Endothelial cell of umbilical vein (primary cell): ENCODE measurements at regions not wholly inside any gene's neighbourhood (a gene's known extent, or its start where the extent isn't known, plus 50 kb on each side); places are given as distances from the start of the nearest gene placed in this dataset.

Source experiments
- BruUV-seq: library from RNA; stranded (reverse); fragments of 400-500 nt; replicated peaks from 2 replicates; lab custom pipeline; 2021; lab: Mats Ljungman, UMichigan
- CTCF ChIA-PET: fragments of 300-600, 350-600 bp; sonication (Branson Sonifier 250); formaldehyde crosslinking; loops from one replicate; lab custom pipeline; 2021; ENCODE audit warnings: antibody characterized with exemption, inconsistent platforms; lab: Charles Lee
- POLR2A ChIA-PET: fragments of 300-600, 350-600 bp; sonication (Branson Sonifier 250); formaldehyde crosslinking; loops from one replicate; lab custom pipeline; 2021; ENCODE audit warnings: antibody characterized with exemption, inconsistent platforms; lab: Charles Lee
- DNase-seq: peaks from one replicate; pipeline ENCODE4 v3.0.0-alpha.2; 2011; ENCODE audit warnings: low read depth, low spot score
- FAIRE-seq: peaks from 2 replicates; lab custom pipeline; 2011; peaks lifted over from hg19 to GRCh38; lab: Jason Lieb, UNC
- H2AFZ ChIP-seq: 2 replicates; pipeline ENCODE4 v1.6.0; 2012; ENCODE audit warnings: low read depth, low read length, control low read depth, inconsistent platforms
- H3K27ac ChIP-seq: 2 replicates; pipeline ENCODE4 v1.5.1; 2011; ENCODE audit warnings: low read depth, mild to moderate bottlenecking, control low read depth, low read length, moderate library complexity; ENCODE audit not compliant: insufficient read depth
- H3K27me3 ChIP-seq, 2 experiments: 2 replicates each; pipeline versions ENCODE4 v1.6.0 to v1.6.1; 2011; ENCODE audit warnings: low read length in 2 of 2, mixed read lengths in 1 of 2; ENCODE audit not compliant: control insufficient read depth in 2 of 2, insufficient read depth in 2 of 2
- H3K36me3 ChIP-seq, 2 experiments: 2 replicates in 1 of 2; 3 replicates in 1 of 2; pipeline ENCODE4 v1.5.1; 2011; ENCODE audit warnings: low read length in 2 of 2, mild to moderate bottlenecking in 1 of 2, moderate library complexity in 1 of 2; ENCODE audit not compliant: control insufficient read depth in 2 of 2, insufficient read depth in 2 of 2; ENCODE audit errors: extremely low read depth in 1 of 2
- H3K4me1 ChIP-seq: 3 replicates; pipeline ENCODE4 v1.5.1; 2011; ENCODE audit warnings: mild to moderate bottlenecking, low read length; ENCODE audit not compliant: control insufficient read depth, insufficient read depth; ENCODE audit errors: extremely low read depth
- H3K4me2 ChIP-seq: 2 replicates; pipeline ENCODE4 v1.6.1; 2011; ENCODE audit warnings: low read length, control low read depth, mixed read lengths; ENCODE audit not compliant: insufficient read depth
- H3K4me3 ChIP-seq, 3 experiments: fragments of 200-600 bp in 1 of 3; sonication (generic), shearing (Covaris generic) in 1 of 3; replicated peaks in 1 of 3; 2 replicates each; pipeline ENCODE4 v1.5.1; 2011 to 2016; ENCODE audit warnings: control low read depth in 3 of 3, low read length in 3 of 3, mild to moderate bottlenecking in 2 of 3, inconsistent platforms in 1 of 3, low read depth in 1 of 3, moderate library complexity in 1 of 3; ENCODE audit not compliant: insufficient read depth in 1 of 3
- H3K79me2 ChIP-seq: 2 replicates; pipeline ENCODE4 v1.6.0; 2012; ENCODE audit warnings: low read length, inconsistent platforms; ENCODE audit not compliant: control insufficient read depth, insufficient read depth
- H3K9ac ChIP-seq: replicated peaks from 2 replicates; pipeline ENCODE3; 2011; ENCODE audit warnings: low read length, control low read depth; ENCODE audit not compliant: insufficient read depth; ENCODE audit errors: extremely low read depth
- H3K9me1 ChIP-seq: replicated peaks from 3 replicates; pipeline ENCODE4 v1.6.0; 2011; ENCODE audit warnings: mild to moderate bottlenecking, low read length; ENCODE audit not compliant: control insufficient read depth, insufficient read depth; ENCODE audit errors: extremely low read depth
- H3K9me3 ChIP-seq: replicated peaks from 2 replicates; pipeline ENCODE4 v1.5.1; 2012; ENCODE audit warnings: low read length, inconsistent platforms; ENCODE audit not compliant: control insufficient read depth, insufficient read depth
- H4K20me1 ChIP-seq: replicated peaks from 2 replicates; pipeline ENCODE3; 2011; ENCODE audit warnings: mild to moderate bottlenecking, low read length; ENCODE audit not compliant: control insufficient read depth, insufficient read depth; ENCODE audit errors: extremely low read depth
- CTCF ChIP-seq, 2 donors: IDR thresholded peaks; 1 replicate in 1 of 2; 2 replicates in 1 of 2; pipeline ENCODE4 v1.5.1; 2011; ENCODE audit warnings: low read length in 2 of 2, mild to moderate bottlenecking in 2 of 2, moderate library complexity in 2 of 2, control low read depth in 1 of 2, inconsistent platforms in 1 of 2, low read depth in 1 of 2; ENCODE audit not compliant: insufficient read depth in 1 of 2; ENCODE audit errors: extremely low read depth in 1 of 2
- EZH2 ChIP-seq: IDR thresholded peaks from 2 replicates; pipeline ENCODE4 v1.6.1; 2012; ENCODE audit warnings: borderline replicate concordance, low read depth, mild to moderate bottlenecking, moderate library complexity, low read length, inconsistent platforms; ENCODE audit not compliant: severe bottlenecking
- FOS ChIP-seq: IDR thresholded peaks from 2 replicates; pipeline ENCODE4 v1.6.1; 2011; ENCODE audit warnings: mild to moderate bottlenecking, low read length, moderate library complexity, borderline replicate concordance; ENCODE audit not compliant: insufficient read depth
- GATA2 ChIP-seq: IDR thresholded peaks from 2 replicates; pipeline ENCODE4 v1.7.0; 2011; ENCODE audit warnings: low read depth, mild to moderate bottlenecking, moderate library complexity, mixed read lengths, low read length; ENCODE audit not compliant: insufficient read length, insufficient read depth
- JUN ChIP-seq: IDR thresholded peaks from 2 replicates; pipeline ENCODE4 v1.6.1; 2011; ENCODE audit warnings: borderline replicate concordance, low read depth; ENCODE audit not compliant: insufficient read length, insufficient read depth
- MAX ChIP-seq: IDR thresholded peaks from 2 replicates; pipeline ENCODE4 v1.6.1; 2011; ENCODE audit not compliant: insufficient read depth, insufficient read length
- MYC ChIP-seq: IDR thresholded peaks from one replicate; pipeline ENCODE4 v1.6.1; 2011; ENCODE audit warnings: mild to moderate bottlenecking, low read depth, low read length
- POLR2A ChIP-seq: IDR thresholded peaks from 2 replicates; pipeline ENCODE4 v1.6.1; 2012; ENCODE audit warnings: low read depth, mild to moderate bottlenecking, control low read depth, low read length
- POLR2AphosphoS5 ChIP-seq: IDR thresholded peaks from 2 replicates; pipeline ENCODE4 v1.6.1; 2012; ENCODE audit warnings: low read depth, mild to moderate bottlenecking, control low read depth, low read length, moderate library complexity; ENCODE audit not compliant: insufficient read depth
- dilution Hi-C: fragments of 300-500 bp; cut with MboI; formaldehyde crosslinking; loops from one replicate; pipeline ENCODE4 v1.15.0; 2019; ENCODE audit warnings: low sequenced_read_pairs; ENCODE audit not compliant: extremely low pct_ligation_motif_present
- intact Hi-C: fragments of 100-400 bp; cut with micrococcal nuclease; formaldehyde crosslinking; loops from one replicate; pipeline ENCODE4 v1.10.0; 2022

- H3K4me3 ChIP-seq = no peak overlapping the region
- no peaks in the 10 kb centered on the region for H4K20me1 ChIP-seq
- no peaks in the 10 kb centered on the region for H3K36me3 ChIP-seq
- intact Hi-C loops (no loop called here), dilution Hi-C loops (no loop called here)
- H3K27me3 ChIP-seq = no peaks in the 10 kb centered on the region
- ChIA-PET CTCF (no interaction called here), POLR2A (no interaction called here)
- H3K27ac ChIP-seq = no peak overlapping the region
- H3K4me2 ChIP-seq = no peak overlapping the region
- BruUV-seq = no TSS peak
- DNase-seq (no peak), FAIRE-seq (no peak)
- H3K9me1 ChIP-seq = no peaks in the 10 kb centered on the region
- no peaks in the 10 kb centered on the region for H3K79me2 ChIP-seq
- no peak overlapping the region for H3K9ac ChIP-seq
- H3K4me1 ChIP-seq = no peaks in the 10 kb centered on the region
- no peak overlapping the region for H2AFZ ChIP-seq
- no peaks in the 10 kb centered on the region for H3K9me3 ChIP-seq
- TF ChIP-seq MYC (no peak), POLR2A (no peak), GATA2 (no peak), JUN (no peak), EZH2 (no peak), FOS (no peak), POLR2AphosphoS5 (no peak), MAX (no peak), CTCF (IDR thresholded peaks at IDR 0.05; ENCODE audit: extremely low read depth in 1 of 2, insufficient read depth in 1 of 2, low read depth in 1 of 2, low read length in 2 of 2) (no peak)
Measured at GRCh38 chr14:77990337-77990736, 179.8 kb upstream of the NRXN3 start.
